KMS-11 (cell line): ENCODE measurements at regions not wholly inside any gene's neighbourhood (a gene's known extent, or its start where the extent isn't known, plus 50 kb on each side); places are given as distances from the start of the nearest gene placed in this dataset.

Experiments
- H2AFZ ChIP-seq: fragments of 200-600 bp; sonication (generic); 2 replicates; pipeline ENCODE4 v1.6.1; 2016; ENCODE audit warnings: antibody characterized with exemption, mixed run types, low read depth
- H3K27ac ChIP-seq: fragments of 200-600 bp; sonication (generic); 2 replicates; pipeline ENCODE4 v1.6.1; 2016; ENCODE audit warnings: mild to moderate bottlenecking, mixed run types
- H3K27me3 ChIP-seq: fragments of 200-600 bp; sonication (generic); 2 replicates; pipeline ENCODE4 v1.6.1; 2017; ENCODE audit warnings: mild to moderate bottlenecking, low read depth, mixed run types, moderate library complexity; ENCODE audit not compliant: insufficient read depth
- H3K36me3 ChIP-seq: fragments of 200-600 bp; sonication (generic); 2 replicates; pipeline ENCODE4 v1.6.1; 2017; ENCODE audit warnings: mild to moderate bottlenecking, mixed run types; ENCODE audit not compliant: insufficient read depth
- H3K4me1 ChIP-seq: fragments of 200-600 bp; sonication (generic); 2 replicates; pipeline ENCODE4 v1.6.1; 2016; ENCODE audit warnings: mild to moderate bottlenecking, low read depth, mixed run types; ENCODE audit not compliant: poor library complexity, severe bottlenecking
- H3K4me2 ChIP-seq: fragments of 200-600 bp; sonication (generic); 2 replicates; pipeline ENCODE4 v1.7.0; 2016; ENCODE audit warnings: mild to moderate bottlenecking, mixed run types
- H3K4me3 ChIP-seq: fragments of 200-600 bp; sonication (generic); IDR thresholded peaks from 2 replicates; pipeline ENCODE4 v1.6.1; 2017; ENCODE audit warnings: low read depth, low read length, mixed read lengths; ENCODE audit not compliant: insufficient read depth
- H3K79me2 ChIP-seq: fragments of 200-600 bp; sonication (generic); 2 replicates; pipeline ENCODE4 v1.6.1; 2016; ENCODE audit warnings: low read depth, mixed run types; ENCODE audit not compliant: insufficient read depth
- H3K9ac ChIP-seq: fragments of 200-600 bp; sonication (generic); 2 replicates; pipeline ENCODE4 v1.6.1; 2016; ENCODE audit warnings: mild to moderate bottlenecking, mixed run types
- H4K20me1 ChIP-seq: fragments of 200-600 bp; sonication (generic); 2 replicates; pipeline ENCODE4 v1.6.1; 2016; ENCODE audit warnings: mild to moderate bottlenecking, mixed run types; ENCODE audit not compliant: insufficient read depth
- TF ChIP-seq, protein P1 (sequence below): fragments of 200-600 bp; sonication (generic); conservative IDR thresholded peaks from 2 replicates; pipeline ENCODE4 v1.6.1; 2017; ENCODE audit warnings: low read depth, mild to moderate bottlenecking, antibody characterized with exemption, low read length, moderate library complexity, mixed read lengths

DNA sequence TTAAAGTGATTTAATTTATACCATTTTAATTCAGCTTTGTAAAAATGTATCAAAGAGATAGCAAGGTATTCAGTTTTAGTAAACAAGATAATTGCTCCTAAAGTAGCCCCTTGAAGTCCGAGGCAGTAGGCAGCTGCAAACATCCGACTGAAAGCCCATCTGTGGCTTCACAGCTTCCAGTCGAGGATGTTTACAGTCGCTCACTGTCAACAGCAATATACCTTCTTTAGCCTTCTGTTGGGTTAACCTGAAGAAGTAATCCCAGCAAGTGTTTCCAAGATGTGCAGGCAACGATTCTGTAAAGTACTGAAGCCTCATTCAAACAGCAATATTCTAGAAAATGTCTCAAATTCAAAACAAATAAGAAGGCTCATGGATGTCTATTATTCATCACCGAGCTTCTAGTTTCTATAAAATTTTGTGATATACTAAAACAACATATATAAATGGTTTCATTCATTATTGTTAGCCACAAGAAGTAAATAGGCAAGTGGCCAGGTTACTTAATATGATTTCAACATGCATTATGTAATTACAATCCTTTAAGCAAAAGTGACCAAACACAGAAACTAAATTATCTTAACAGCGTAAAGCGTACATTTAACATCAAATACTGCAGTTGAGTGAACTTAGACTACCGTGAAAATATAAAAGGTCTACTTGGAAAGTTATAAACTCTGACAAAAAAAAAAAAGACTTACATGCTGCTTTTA, 115.0 kb downstream of the OGFRL1 start:
- Histone ChIP-seq H3K4me3 (no peak overlapping the region), H2AFZ (no peak overlapping the region), H3K4me1 (no peaks in the 10 kb centered on the region), H3K27ac (no peak overlapping the region), H3K36me3 (no peaks in the 10 kb centered on the region), H4K20me1 (no peaks in the 10 kb centered on the region), H3K79me2 (no peaks in the 10 kb centered on the region), H3K9ac (no peak overlapping the region), H3K4me2 (no peak overlapping the region), H3K27me3 (no peaks in the 10 kb centered on the region)
- TF ChIP-seq, protein P1, sequence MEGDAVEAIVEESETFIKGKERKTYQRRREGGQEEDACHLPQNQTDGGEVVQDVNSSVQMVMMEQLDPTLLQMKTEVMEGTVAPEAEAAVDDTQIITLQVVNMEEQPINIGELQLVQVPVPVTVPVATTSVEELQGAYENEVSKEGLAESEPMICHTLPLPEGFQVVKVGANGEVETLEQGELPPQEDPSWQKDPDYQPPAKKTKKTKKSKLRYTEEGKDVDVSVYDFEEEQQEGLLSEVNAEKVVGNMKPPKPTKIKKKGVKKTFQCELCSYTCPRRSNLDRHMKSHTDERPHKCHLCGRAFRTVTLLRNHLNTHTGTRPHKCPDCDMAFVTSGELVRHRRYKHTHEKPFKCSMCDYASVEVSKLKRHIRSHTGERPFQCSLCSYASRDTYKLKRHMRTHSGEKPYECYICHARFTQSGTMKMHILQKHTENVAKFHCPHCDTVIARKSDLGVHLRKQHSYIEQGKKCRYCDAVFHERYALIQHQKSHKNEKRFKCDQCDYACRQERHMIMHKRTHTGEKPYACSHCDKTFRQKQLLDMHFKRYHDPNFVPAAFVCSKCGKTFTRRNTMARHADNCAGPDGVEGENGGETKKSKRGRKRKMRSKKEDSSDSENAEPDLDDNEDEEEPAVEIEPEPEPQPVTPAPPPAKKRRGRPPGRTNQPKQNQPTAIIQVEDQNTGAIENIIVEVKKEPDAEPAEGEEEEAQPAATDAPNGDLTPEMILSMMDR: no peak

DNA sequence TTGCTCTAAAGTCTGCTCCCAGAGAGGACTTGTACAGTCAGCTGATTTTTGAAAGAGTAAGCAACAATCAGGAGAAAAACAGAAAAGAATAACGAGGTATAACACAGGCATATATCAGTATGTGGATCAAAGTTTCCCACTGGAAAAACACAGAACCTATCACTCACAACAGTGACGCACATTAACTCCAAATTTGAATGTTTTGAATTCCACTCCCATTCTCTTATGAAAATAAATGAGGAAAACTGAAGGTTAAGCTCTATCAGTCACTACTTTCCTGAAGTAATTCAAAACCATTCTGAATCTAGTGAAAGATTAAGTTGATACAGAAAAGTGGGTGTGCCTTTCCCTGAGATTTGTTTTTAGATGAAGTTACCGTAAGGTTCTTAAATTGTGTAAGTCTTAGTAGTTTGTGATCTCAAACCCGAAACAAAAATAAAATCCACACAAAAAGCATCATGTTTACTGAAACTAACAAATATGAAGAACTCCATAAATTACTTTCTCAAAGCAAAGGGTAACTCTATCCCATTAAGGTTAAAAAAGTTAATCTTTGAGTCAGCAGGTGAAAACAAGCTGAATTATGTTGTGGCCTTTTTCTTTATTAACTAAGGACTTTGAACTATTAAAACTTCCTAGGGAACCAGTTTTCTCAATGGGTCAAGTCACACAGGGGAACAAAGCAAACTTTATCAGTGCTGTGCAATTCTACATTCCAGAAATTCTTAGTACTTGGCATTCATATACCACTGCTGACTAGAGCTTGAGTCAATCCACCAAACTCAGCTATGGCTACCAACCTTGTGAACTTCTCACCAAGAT, 115.7 kb downstream of the OGFRL1 start:
- H3K27me3 ChIP-seq: no peaks in the 10 kb centered on the region
- H4K20me1 ChIP-seq: no peaks in the 10 kb centered on the region
- H3K36me3 ChIP-seq: no peaks in the 10 kb centered on the region
- H3K4me3 ChIP-seq: no peak overlapping the region
- no peak overlapping the region for H3K9ac ChIP-seq
- TF ChIP-seq, protein P1: no peak
- no peaks in the 10 kb centered on the region for H3K79me2 ChIP-seq
- no peak overlapping the region for H3K4me2 ChIP-seq
- no peak overlapping the region for H3K27ac ChIP-seq
- no peak overlapping the region for H2AFZ ChIP-seq
- H3K4me1 ChIP-seq: no peaks in the 10 kb centered on the region

DNA sequence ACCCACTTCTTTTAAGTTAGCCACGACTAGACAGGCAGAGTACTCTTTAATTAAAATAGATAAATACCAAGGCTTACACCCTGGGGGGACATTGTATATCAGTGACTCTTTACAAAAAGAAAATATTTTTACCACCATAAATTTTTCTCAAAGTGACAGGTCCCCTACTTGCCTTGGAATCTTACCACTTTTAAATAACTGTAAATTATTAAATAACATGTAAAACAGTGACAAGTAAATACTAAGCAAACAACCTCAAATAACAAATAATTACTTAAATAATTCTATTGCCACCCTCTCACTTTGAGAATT, 116.3 kb downstream of the OGFRL1 start:
- Histone ChIP-seq H3K4me1 (no peaks in the 10 kb centered on the region), H3K27ac (no peak overlapping the region), H3K9ac (no peak overlapping the region), H3K36me3 (no peaks in the 10 kb centered on the region), H2AFZ (no peak overlapping the region), H3K79me2 (no peaks in the 10 kb centered on the region), H3K27me3 (no peaks in the 10 kb centered on the region), H4K20me1 (no peaks in the 10 kb centered on the region), H3K4me2 (no peak overlapping the region), H3K4me3 (no peak overlapping the region)
- TF ChIP-seq, protein P1: no peak

DNA sequence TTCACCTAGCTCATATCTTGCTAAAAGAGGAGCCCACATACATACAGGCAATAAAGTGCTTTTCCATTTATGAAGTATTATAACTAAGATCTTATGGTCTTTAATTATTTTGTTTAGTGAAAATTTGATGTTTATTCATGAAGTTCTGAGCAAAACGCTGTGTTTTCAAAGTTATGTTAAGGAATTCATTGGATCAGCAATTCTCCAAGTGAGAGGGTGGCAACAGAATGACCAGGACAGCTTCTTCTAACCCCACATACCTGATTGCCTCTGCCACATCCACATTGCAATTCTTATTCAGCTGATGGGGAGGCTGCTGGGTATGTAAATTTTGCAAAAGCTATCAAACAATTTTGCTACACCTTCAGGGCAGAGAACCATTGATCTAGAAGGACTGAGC, 116.8 kb downstream of the OGFRL1 start:
- no peaks in the 10 kb centered on the region for H3K27me3 ChIP-seq
- no peaks in the 10 kb centered on the region for H3K36me3 ChIP-seq
- no peak overlapping the region for H3K27ac ChIP-seq
- H4K20me1 ChIP-seq: no peaks in the 10 kb centered on the region
- peaks cover 4% of the 10 kb centered on the region for H3K4me1 ChIP-seq
- no peak overlapping the region for H2AFZ ChIP-seq
- TF ChIP-seq, protein P1: no peak
- H3K79me2 ChIP-seq: no peaks in the 10 kb centered on the region
- no peak overlapping the region for H3K4me2 ChIP-seq
- no peak overlapping the region for H3K4me3 ChIP-seq
- H3K9ac ChIP-seq: no peak overlapping the region
